ENCODE measurements at regions not wholly inside any gene's neighbourhood (a gene's known extent, or its start where the extent isn't known, plus 50 kb on each side); places are given as distances from the start of the nearest gene placed in this dataset.

GRCh38 chr1:105655032-105655431, 1401.4 kb upstream of the PRMT6 start:
- no peak for DNase-seq

GRCh38 chr1:105664495-105664894, 1392.0 kb upstream of the PRMT6 start:
- DNase-seq = no peak

GRCh38 chr1:105678334-105678733, 1378.1 kb upstream of the PRMT6 start:
- DNase-seq = no peak

- DNase-seq = no peak
These were observed 1371.8 kb upstream of the PRMT6 start for GRCh38 chr1:105684714-105685113.

- DNase-seq = no peak
These were observed 1370.4 kb upstream of the PRMT6 start for GRCh38 chr1:105686026-105686425.

GRCh38 chr1:105686874-105687690, 1369.4 kb upstream of the PRMT6 start:
- no peak for DNase-seq

- no peak for DNase-seq
These were observed 1355.8 kb upstream of the PRMT6 start for GRCh38 chr1:105700723-105701122.

GRCh38 chr1:105724286-105724685, 1332.2 kb upstream of the PRMT6 start:
- no peak for DNase-seq

- no peak for DNase-seq
These were observed 1325.8 kb upstream of the PRMT6 start for GRCh38 chr1:105730701-105731100.

GRCh38 chr1:105736349-105736748, 1320.1 kb upstream of the PRMT6 start:
- DNase-seq = no peak

GRCh38 chr1:105779727-105780126, 1276.7 kb upstream of the PRMT6 start:
- no peak for DNase-seq

- DNase-seq = no peak
These were observed 1271.5 kb upstream of the PRMT6 start for GRCh38 chr1:105785021-105785420.

- DNase-seq = no peak
These were observed 1262.8 kb upstream of the PRMT6 start for GRCh38 chr1:105793536-105794146.

GRCh38 chr1:105795741-105796140, 1260.7 kb upstream of the PRMT6 start:
- DNase-seq = no peak

- no peak for DNase-seq
These were observed 1225.8 kb upstream of the PRMT6 start for GRCh38 chr1:105830571-105831146.

- DNase-seq = no peak
These were observed 1218.4 kb upstream of the PRMT6 start for GRCh38 chr1:105838071-105838470.

- DNase-seq = no peak
These were observed 1190.9 kb upstream of the PRMT6 start for GRCh38 chr1:105865546-105865945.

- no peak for DNase-seq
These were observed 1183.7 kb upstream of the PRMT6 start for GRCh38 chr1:105872817-105873216.

- DNase-seq = no peak
These were observed 1181.9 kb upstream of the PRMT6 start for GRCh38 chr1:105874621-105875020.

- DNase-seq = no peak
These were observed 1170.2 kb upstream of the PRMT6 start for GRCh38 chr1:105886309-105886708.

GRCh38 chr1:105891308-105891707, 1165.2 kb upstream of the PRMT6 start:
- no peak for DNase-seq

- no peak for DNase-seq
These were observed 1162.5 kb upstream of the PRMT6 start for GRCh38 chr1:105894006-105894405.

- DNase-seq = no peak
These were observed 1146.7 kb upstream of the PRMT6 start for GRCh38 chr1:105909811-105910210.

- DNase-seq = no peak
These were observed 1142.1 kb upstream of the PRMT6 start for GRCh38 chr1:105914403-105914802.
